HEK293T (cell line): ENCODE measurements at regions not wholly inside any gene's neighbourhood (a gene's known extent, or its start where the extent isn't known, plus 50 kb on each side); places are given as distances from the start of the nearest gene placed in this dataset.

Source experiments
- ARNT ChIP-seq: fragments of 450-650 bp; IDR thresholded peaks from 2 replicates; pipeline ENCODE4 v1.6.1; 2017; ENCODE audit warnings: mild to moderate bottlenecking
- BHLHE40 ChIP-seq: fragments of 450-650 bp; IDR thresholded peaks from 2 replicates; pipeline ENCODE4 v1.6.1; 2016; ENCODE audit warnings: mild to moderate bottlenecking, moderate library complexity, borderline replicate concordance
- CTBP1 ChIP-seq: fragments of 450-650 bp; IDR thresholded peaks from 2 replicates; pipeline ENCODE4 v1.6.1; 2016; ENCODE audit warnings: borderline replicate concordance
- ELF4 ChIP-seq: fragments of 450-650 bp; IDR thresholded peaks from 2 replicates; pipeline ENCODE4 v1.6.1; 2017; ENCODE audit warnings: antibody characterized with exemption
- FOXA1 ChIP-seq: fragments of 450-650 bp; IDR thresholded peaks from 2 replicates; pipeline ENCODE4 v1.6.1; 2016; ENCODE audit warnings: mild to moderate bottlenecking
- FOXK2 ChIP-seq: fragments of 450-650 bp; IDR thresholded peaks from 2 replicates; pipeline ENCODE4 v1.6.1; 2016; ENCODE audit warnings: mild to moderate bottlenecking
- FOXM1 ChIP-seq: fragments of 450-650 bp; IDR thresholded peaks from 2 replicates; pipeline ENCODE4 v1.6.1; 2017; ENCODE audit warnings: mild to moderate bottlenecking, borderline replicate concordance
- PKNOX1 ChIP-seq: fragments of 450-650 bp; IDR thresholded peaks from 2 replicates; pipeline ENCODE4 v1.6.1; 2016
- SP1 ChIP-seq: fragments of 450-650 bp; IDR thresholded peaks from 2 replicates; pipeline ENCODE4 v1.6.1; 2017
- SUZ12 ChIP-seq: fragments of 450-650 bp; IDR thresholded peaks from 2 replicates; pipeline ENCODE4 v1.6.1; 2016; ENCODE audit warnings: mild to moderate bottlenecking
- TARDBP ChIP-seq: fragments of 450-650 bp; IDR thresholded peaks from 2 replicates; pipeline ENCODE4 v1.6.1; 2016
- ZNF384 ChIP-seq: fragments of 450-650 bp; IDR thresholded peaks from 2 replicates; pipeline ENCODE4 v1.6.1; 2016

GRCh38 chr18:10036479-10036878 is 122.7 kb downstream of the VAPA start:
- TF ChIP-seq FOXM1 (no peak), PKNOX1 (no peak), ELF4 (no peak), SUZ12 (no peak), ARNT (no peak), ZNF384 (no peak), FOXA1 (no peak), CTBP1 (no peak), BHLHE40 (no peak), SP1 (no peak), FOXK2 (no peak), TARDBP (no peak)
